UCSD-AML1 (cell line): ENCODE measurements at regions not wholly inside any gene's neighbourhood (a gene's known extent, or its start where the extent isn't known, plus 50 kb on each side); places are given as distances from the start of the nearest gene placed in this dataset.

Experiments
- DNase-seq: peaks from one replicate; lab custom pipeline; 2025; ENCODE audit not compliant: unreplicated experiment; lab: John Stamatoyannopoulos, UW

DNA sequence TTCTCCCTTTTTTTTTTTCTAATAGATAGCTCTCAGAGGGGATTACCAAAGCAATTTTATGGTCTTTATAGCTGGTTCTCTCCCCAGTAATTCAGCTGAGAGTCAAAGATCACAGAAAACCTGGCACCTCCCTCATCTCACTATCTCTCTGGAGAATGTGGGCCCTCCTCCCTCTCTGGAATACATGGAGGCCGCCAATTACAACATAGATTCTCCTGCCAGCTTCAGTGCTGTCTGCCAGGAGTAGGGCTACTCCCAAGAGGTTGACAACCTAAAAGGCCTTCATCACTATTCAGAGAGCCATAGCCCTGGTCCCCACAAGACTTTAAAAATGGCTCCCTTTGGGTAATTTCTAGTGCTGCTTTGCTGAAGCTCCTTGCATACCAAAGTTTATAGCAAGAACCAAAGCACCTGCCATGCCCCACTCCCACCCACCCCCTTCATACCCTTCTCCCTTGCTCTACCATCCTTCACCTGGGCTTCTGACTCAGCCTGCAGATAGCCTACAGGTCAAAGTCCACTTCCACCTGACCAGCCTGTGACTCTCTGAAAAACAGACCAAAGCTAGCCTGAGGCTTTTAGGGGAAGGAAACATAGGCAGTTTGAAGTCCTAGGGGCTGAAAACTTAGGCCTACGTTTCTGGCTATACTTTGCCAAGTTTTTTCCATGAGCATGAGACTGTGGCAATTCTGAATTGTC, 472.3 kb downstream of the TNS1 start:
- DNase-seq = no peak

DNA sequence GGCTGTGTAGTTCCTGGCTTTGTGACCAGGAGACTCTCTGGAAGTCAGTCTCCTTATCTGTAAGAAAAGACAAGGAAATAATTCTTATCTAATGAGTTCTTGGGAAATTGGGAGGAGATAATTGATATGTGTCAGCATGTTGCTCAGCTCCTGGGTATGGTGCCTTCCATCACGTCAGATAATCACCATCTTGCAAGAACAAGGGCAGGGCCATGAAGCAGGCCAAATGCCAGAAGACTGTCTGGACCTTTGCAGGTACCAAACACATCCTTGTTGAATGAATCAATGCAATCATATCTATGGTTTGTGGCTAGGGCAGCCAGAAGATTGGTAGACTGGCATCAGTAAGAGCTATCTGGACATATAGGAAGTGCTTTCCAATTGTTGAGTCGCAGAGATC, 473.5 kb downstream of the TNS1 start:
- no peak for DNase-seq

DNA sequence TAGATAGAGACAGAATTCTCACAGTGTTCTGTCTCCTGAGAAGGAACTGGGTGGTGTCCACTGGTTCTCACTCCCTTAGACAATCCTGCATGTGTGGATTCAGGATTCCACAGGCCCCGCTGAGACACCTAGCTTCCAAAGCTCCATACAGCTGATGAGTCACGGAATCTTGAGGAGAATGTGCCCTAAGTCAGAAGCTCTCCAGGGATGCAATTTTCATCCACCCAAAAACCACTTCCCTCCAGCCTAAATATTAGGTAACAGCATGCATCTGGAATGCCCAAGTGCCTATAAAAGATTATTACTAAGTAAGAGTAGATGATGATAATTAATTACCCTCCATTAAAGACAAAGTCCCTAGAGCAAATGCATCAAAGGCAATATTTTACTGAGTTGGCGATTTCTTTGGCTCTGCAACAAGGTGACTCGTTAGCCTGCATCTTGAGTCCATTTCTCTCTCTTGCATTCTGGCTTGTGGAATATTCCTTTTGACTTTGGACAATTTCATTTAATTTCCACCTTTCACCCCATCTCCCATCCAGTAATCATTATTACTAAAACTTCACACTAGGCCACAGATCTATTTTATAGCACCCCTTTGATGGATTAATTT, 475.1 kb downstream of the TNS1 start:
- no peak for DNase-seq

DNA sequence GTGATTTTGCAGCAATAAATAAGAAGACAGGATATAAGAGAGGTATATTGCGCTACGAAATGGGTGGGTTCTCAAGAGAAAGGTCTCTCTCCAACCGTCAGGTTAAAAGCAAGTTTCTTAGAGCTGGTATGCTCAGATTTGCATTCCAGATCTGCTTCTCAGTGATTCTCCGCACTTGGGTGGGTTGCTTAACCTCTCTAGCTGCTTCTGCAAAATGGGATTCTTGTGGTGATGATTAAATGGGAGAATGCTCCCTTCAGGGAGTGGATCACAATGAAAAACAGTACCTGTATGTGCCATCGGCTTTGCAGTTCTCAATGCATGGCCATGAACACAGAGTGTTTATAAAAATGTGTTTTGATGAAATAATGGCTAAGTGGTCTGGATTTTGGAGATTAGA, 477.7 kb downstream of the TNS1 start:
- DNase-seq = no peak

DNA sequence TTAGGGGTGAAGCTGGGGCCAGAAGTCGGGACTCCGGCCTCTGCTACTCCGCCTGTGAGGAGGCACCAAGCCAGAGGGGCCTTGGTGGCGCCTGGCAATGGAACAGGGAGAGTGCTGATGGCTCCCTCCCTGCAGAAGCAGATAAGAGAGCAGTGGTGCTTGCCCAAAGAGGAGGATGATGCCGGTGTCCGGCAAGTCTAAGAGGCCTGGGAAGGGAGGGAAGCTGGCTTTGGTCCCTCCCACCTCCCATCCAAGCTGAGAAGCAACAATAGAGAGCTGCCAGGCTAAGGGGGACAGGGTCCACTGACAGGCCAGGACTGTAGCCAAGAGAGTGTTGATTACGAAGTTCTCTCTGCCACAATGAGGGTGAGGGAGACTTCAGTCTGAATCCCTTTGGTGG, 479.5 kb downstream of the TNS1 start:
- DNase-seq = no peak

DNA sequence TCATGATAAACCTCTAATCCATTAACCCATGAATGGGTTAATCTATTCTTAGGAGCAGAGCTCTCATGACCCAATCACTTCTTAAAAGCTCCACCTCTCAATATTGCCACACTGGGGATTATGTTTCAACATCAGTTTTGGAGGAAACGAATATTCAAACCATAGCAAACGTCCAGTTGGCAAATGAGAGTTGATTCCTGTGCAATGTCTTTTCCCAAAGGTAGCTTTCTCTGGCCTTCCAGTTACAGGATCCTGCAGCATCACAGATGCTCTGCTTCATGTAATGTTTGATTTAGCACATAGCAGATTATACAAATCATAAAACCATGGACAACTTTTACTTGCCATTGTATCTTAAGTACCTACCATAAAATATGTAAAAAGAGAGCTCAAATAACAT, 481.0 kb downstream of the TNS1 start:
- DNase-seq = no peak

DNA sequence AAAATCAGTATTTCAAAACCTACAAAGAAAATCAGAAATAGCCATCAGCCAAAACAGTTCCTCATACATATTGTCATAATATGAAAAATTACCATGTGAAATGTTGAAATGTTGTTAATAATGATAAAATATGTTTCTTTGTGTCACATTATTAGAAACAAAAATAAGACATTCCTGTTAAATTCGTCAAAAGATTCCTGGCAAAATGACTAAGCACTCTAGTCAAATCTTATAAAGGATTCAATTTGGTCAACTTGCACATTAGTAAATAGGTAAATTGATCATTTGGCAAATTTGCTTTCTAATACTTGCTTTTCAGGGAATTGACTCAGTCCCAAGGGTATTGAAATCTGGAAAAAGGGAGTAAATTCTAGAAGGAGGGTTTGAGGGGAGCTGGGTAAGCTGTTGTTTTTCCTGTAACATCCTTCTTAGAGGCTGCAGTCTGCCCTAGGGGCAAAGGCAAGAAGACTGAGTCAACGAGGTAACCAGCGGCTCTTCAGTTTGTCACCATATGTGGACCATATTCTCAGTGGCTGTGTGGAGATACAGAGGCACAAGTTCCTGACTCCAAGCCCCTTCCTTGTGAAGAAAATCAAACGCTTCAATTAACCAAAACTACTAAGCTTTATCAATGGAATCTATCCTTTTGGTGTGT, 482.3 kb downstream of the TNS1 start:
- no peak for DNase-seq

DNA sequence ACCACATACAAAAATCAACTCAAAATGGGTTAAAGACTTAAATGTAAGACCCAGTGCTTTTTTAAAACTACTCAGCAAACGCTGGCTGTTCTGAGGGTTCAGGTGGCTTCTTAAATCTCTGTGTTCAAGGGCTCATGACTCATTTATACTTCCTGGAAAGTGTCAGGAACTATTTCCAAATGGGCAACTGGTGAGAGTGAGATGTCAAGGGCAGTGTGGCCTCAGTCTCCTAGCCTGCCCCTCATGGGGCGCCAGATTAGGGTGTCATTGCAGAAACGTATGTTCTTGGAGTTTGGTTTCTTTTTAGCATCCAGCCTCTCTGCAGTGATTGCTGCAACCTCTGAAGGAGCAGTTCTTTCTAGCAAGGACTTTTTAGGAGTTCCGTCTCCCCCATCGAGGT, 485.4 kb downstream of the TNS1 start:
- no peak for DNase-seq

DNA sequence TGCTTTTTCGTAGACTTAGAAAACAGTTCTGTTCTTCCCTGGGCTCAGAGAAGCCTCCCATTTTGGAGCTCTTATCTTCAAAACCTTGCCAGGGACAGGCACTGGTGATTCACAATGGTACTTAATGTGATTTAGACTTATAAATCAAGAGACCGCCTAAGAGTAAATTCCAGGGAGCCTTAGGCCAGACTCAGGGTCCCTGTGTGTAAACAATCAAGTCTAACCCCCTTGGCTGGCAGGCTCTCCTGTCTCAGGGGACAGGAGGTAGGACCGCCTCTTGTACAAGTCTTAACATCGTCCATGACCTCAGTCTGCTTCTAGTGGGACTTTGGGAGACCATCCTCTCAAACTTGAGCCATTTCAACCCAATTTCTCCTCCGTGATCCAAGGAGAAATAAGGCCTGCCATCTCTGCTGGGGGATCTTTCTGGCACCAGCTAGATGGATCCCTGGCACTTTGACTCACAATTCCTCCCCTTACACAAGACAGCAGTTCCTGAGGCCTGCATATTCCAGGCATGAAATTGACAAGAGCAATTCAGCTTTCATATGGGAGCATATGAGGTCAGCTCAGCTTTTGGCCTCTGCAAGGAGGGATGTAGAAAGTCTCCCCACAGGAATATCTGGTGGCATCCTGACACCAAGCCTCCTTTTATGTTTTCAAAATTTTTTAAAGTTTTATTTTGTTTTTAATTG, 487.0 kb downstream of the TNS1 start:
- no peak for DNase-seq

DNA sequence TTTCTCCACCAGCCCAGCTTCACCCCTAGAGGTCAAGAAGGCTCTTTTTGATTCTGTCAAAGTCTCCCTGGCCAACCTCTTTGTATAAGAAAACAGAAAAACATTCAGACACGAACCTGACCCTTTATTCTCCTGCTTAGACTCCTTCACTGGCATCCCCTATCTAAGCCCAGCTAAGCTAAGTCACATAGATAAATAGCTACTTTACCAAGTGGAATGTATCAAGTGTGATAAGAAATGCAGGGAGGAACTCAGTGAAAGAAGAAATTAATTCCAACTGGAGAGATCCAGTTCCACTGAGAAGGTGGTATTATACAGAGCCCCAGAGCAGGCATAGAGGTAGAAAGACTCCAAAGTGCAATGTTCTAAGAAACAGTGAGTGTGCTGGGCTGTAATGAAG, 489.5 kb downstream of the TNS1 start:
- no peak for DNase-seq

DNA sequence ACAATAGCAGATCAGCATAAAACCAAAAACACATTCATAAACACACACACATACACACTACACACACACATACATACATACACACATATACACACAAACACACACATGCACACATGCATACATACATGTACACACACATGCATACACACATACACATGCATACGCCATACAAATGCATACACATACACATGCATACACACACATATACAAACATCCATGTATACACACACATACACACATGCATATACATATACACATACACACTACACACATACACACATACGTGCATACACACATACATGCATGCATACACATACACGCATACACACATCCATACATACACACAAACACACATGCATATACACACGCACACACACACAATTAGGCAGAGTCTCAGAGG, 490.1 kb downstream of the TNS1 start:
- DNase-seq = no peak

DNA sequence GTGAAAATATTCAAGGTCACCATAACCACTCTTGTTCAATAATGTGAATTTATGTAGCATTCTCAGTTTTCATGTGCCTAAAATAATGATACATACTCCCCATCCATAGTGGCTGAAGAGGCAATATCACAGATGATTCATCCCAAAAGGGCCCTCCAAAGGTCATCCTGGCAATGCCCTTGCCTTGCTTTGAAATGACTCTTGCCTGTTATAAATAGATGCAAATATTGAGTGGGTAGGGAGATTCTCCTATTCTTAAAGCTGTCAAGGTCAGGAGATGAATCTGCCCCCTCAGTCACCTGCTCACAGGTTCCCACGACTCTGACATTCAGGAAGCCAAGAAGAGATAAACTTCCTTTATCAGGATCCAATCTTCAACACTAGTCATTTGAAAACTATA, 490.5 kb downstream of the TNS1 start:
- no peak for DNase-seq

DNA sequence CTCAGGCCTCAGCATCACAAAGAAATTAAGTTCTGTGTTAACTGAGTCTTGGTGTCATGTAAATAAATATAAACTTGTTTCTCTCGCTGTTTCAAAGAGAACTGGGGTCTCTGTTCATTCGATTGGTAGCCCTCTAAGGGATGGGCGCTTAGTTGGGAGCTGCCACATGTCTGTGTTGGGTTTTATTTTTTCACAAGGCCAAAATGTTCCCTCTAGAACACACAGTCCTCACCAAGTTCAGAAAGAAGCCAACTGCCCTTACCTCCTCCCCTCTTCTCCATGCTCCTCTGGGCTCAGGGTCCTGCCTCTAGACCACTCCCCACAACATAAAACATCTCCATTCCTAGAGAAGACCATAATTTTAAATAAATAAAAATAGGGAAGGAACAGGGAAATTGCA, 490.9 kb downstream of the TNS1 start:
- no peak for DNase-seq

DNA sequence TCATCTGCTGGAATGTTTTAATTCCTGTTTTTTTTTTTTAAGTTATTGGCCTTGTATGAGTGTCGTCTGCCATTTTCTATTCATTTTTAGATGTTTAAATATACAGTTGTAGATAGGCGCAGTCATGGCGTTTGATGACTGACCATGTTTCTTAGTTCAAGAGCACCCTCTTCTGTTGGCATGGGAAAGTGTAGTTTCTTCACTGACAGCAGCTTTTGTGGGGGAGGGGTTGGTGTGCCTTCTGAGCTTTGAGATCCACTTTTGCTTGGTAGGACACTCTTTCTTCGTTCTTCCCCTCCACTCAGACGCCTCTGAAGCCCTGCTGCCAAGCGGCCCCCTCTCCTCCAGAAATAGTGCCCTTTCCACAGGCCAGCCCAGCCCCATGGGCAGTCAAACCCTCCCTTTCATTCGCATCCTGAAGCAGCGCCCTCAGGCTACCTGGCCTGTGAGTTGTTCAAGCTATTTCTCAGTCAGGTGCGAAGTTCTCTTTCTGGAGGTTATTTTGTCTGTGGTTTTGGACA, 492.0 kb downstream of the TNS1 start:
- DNase-seq = peak; percentile 32

DNA sequence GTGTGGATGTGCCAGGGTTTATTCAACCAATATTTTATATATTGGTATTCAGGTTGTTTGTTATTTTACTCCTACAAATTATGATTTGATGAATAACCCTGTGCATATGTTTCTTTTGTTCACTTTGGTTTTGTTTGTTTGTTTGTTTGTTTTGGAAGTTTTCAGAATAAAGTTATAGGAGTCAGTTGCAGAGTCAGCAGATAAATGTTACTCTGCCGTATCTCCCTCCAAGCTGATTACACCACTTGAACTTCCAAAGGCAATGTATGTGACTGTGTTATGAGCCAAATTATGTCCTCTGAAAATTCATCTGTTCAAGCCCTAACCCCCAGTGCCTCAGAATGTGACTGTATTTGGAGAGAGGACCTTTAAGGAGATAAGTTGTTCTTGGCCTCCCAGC, 497.5 kb downstream of the TNS1 start:
- DNase-seq = no peak

DNA sequence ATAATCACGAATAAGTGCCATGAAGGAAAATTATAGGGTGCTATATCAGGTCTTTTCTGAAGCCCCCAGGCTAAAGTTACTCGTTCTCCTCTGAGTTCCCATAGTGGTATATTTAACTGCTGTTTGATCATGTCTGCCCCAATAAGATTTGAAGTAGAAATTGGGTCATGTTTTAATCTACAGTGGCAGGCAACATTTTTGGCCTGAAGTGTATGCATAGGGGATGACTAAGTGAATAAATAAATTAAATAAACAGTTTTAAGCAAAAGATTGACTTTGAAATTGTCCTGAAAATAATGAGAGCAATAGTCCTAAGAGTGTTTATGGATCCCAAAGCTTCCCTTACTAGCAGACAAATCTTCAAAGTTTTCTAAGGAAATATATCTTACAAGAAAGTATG, 500.9 kb downstream of the TNS1 start:
- DNase-seq = no peak

DNA sequence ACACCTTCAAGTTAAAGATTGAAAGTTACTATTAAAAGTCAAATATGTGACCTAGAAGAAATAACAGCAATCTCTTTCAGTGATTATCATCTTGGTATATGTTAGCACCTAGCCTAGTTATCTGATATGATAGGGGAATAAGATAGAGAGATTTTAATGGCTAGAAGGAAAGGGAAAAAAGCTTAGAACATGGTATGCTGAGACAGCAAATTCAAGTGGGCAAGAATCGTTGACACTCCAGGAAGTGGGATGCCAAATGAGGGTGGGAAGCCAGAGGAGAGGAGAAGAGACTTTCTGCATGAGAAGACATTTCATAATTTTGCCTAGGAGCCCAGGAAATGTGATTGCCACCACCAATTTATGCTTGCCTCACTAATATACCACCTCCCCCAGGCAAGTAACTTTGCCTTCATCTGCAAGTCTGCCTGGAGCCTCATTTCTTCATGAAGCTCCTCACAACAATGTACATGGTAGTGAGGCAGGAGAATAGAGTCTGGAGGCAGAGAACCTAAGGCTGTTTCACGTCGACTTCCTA, 504.9 kb downstream of the TNS1 start:
- DNase-seq = no peak

DNA sequence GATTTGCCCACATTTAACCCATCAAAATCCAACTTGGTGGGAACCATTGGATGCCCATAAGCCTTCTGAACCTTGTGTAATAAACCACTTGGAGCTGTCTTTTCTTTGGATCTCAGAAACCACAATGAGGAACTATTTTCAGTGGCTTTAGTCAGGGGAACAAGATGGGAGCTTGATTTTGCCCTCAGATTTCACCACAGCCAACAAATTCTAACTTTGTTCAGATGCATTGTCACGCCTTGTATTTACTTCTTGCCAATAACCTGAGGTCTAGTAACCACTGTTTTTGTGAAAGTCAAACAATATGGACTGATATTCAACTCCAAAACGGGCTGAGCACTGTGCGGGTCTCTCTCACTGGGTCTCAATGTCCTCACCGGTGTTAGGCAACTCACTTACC, 508.2 kb downstream of the TNS1 start:
- no peak for DNase-seq

DNA sequence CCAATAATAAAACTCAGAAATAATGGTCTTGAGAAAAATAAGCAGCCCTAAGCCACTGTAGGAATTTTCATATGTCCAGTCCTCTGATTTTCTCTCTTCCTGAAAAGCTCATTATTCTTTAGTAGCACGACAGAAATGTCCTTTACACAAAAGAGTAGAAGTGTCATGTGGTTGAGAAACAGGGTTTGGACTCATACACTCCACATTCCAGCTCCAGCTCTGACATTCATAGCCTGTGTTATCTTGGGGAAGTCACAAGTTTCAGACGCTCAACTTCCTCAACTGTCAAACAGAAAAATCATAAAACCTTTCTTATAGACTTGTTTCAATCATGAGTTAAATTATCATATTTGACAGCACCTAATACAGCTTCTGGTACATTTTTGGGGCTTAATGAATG, 511.5 kb downstream of the TNS1 start:
- DNase-seq = no peak

DNA sequence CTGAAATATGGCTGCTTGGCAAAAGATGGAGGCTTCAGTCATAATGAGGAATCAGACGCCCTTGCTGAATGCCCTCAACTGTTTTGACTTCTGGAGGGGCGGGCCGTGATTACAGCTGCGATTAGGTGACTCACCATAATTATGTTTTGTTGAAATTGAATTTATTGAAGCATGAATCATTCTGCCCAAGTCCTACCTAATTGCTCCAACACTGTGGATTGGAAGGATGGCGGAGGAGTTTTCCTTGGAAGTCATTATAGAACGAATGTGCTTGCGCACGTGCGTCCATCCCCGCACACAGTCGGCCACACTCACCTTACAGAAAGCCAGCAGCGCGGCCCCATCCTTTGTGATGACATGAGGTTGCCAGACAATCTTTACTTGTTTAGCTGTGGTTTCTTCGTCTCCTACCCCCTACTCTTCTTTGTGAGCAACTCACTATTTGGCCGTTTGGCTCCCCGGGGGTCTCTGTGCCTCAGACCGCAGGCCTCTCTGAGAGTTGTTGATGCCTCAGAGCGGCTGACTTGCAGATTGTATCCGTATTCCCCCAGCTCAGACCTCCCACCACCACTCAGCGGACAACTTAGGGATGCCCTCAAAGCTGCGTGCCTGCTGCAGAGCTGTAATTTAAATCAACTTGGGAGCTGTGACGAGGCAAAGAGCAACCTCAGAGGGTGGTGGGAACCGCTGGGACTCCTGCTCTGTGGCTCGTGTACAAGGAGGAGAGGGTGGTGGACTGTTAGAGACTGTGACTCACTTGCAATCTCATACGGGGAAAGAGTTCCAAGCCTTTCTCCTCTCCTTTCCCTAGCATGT, 513.4 kb downstream of the TNS1 start:
- DNase-seq = no peak

DNA sequence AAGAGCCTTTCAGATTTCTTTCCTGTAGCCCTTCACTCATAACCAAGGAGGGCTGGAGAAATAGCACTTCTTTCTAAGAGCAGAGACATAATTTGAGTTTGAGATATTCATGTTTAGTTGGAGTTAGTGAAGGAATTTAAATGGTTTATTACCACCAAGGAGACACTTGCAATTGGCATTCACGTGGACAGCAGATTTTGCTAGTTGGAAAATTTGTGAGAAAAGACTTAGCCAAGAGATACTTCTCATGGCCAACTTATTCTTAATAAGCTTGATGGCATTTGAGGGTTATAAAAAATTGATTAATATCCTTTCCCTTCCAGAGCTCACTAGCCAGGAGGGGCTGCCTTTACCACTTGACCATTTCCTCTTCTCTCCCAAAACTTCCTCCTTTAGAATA, 518.7 kb downstream of the TNS1 start:
- no peak for DNase-seq
